ENCODE measurements at regions not wholly inside any gene's neighbourhood (a gene's known extent, or its start where the extent isn't known, plus 50 kb on each side); places are given as distances from the start of the nearest gene placed in this dataset.
"Not testable (repeated sequence)": the region's sequence is repeated elsewhere in the genome, so short reads cannot be mapped to it uniquely, and the experiment has no call there.

GRCh38 chr5:99102073-99102697, 173.4 kb upstream of the CHD1 start:
- no peak for DNase-seq

- DNase-seq = no peak
Measured at GRCh38 chr5:99099691-99100090, 170.9 kb upstream of the CHD1 start.

- no peak for DNase-seq
Measured at GRCh38 chr5:99089822-99090549, 161.2 kb upstream of the CHD1 start.

- no peak for DNase-seq
Measured at GRCh38 chr5:99088309-99088708, 159.5 kb upstream of the CHD1 start.

GRCh38 chr5:99083197-99083596, 154.4 kb upstream of the CHD1 start:
- no peak for DNase-seq

GRCh38 chr5:99081711-99082110, 152.9 kb upstream of the CHD1 start:
- no peak for DNase-seq

GRCh38 chr5:99076723-99077640, 148.2 kb upstream of the CHD1 start:
- DNase-seq = no peak

DNA sequence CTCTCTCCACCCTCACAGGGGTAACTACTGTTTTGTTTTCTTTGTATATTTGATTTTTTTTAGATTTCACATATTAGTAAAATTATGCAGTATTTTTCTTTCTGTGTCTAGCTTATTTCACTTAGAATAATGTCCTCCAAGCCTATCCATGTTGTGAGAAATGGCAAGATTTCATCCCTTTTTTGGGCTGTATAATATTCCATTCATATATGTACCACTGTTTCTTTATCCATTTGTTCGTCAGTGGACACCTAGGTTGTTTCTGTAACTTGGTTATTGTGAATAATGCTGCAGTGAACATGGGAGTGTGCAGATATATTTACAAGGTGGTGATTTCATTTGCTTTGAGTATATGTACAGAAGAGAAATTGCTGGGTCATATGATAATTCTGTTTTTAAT, 144.0 kb upstream of the CHD1 start:
- DNase-seq = no peak

DNA sequence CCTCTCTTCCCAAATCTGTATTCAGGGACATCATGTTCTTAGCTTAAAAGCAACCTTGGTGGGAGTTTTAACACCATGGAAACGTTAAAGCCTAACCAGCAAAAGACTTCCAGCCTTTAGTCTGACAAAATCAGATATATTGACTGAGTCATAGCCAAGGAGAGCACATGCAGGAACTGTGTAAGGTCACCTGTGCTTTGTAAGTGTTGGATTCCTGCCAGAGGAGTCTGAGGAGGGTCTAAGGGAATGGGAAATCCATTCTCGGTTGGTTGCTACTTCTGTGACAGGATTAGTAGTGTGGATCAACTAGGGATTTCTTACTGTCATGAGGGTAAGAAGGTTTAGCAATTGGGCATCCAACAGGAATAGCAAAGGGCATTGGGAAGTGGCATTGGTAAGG, 142.0 kb upstream of the CHD1 start:
- DNase-seq = no peak

GRCh38 chr5:99070362-99070761, 141.6 kb upstream of the CHD1 start:
- DNase-seq = no peak

DNA sequence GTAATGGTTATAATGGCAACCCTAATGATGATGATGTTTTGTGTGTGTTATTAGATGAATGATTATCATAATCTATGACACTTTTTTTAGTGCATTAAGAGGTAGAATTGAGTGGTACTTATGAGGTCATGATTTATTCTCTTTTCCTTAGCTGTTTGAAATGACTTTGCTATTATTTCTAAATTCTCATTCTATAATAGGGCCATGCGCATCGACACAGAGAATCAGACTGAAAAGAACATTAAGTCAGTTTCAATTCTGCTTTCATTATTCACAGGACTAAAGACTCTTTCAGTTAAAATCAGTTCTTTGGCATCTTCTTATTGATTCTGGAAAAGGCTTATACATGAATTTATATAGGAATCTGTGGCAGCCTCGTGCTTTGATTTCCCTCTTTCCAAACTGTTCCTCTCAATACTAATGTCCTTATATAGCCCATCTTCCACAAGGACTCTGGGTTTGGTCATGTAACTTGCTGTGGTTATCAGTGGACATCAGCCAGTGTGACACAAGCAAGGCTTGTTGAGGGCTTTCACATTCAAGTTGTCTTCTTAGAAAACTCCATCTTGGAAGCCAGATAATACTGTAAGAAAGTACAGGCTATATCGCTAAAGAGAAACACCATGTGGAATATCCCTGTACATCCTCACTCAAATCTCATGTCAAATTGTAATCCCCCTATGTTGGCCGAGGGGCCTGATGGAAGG, 140.3 kb upstream of the CHD1 start:
- DNase-seq = no peak

DNA sequence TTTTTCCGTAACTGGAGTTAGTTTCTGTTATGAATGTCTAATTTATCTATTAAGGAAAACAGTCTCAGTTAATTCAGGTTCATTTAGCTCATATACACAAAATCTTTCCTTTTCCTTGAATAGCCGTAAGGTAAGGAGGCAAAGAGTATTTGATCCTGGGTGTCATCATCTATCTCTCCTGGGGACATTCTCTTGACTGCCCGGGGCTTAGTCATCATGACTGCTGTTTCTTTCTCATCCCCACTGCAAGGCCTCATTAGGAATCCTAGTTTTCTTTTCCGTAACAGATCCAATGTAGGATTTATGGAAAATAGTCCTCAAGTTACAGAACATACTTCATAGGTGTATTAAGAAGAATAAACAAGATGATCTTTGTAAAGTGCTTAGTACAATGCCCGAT, 134.9 kb upstream of the CHD1 start:
- no peak for DNase-seq

DNA sequence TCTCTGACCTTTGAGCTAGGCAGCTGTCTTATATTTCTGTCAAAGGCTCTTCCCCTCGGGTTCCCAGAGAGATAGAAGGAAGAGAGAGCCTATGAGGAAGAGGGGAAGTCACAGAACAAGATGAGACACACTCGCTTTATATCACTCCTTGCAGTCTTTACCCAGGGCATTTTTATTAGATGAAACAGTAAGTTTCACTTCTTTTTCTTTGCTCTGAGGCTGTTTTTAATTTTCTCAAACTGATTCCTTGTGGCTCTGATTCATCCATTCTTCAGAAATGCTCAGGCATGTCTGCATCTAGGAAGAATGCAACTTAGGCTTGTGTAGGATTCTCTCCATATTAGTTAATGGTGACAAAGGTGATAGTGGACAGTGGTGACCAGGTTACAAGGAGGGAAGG, 132.9 kb upstream of the CHD1 start:
- no peak for DNase-seq

DNA sequence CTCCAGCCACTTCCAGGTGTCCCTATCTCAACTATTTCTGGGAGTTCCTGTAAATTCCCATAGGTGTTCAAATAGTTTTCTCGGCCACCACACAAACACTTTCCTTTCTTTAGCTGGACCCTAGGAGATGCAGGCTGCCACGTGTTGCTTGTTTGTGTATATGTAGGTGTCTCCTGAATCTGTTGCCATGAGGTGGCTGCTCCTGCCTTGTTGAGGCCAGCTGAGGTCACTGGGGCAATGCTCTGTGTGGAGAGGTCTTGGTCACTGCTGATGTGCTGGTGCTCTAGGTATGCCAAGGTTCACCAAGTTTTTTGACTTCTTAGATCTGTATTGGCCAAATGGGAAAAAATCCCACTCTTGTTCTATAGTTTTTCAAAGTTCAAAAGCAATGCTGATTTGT, 132.5 kb upstream of the CHD1 start:
- DNase-seq = no peak

DNA sequence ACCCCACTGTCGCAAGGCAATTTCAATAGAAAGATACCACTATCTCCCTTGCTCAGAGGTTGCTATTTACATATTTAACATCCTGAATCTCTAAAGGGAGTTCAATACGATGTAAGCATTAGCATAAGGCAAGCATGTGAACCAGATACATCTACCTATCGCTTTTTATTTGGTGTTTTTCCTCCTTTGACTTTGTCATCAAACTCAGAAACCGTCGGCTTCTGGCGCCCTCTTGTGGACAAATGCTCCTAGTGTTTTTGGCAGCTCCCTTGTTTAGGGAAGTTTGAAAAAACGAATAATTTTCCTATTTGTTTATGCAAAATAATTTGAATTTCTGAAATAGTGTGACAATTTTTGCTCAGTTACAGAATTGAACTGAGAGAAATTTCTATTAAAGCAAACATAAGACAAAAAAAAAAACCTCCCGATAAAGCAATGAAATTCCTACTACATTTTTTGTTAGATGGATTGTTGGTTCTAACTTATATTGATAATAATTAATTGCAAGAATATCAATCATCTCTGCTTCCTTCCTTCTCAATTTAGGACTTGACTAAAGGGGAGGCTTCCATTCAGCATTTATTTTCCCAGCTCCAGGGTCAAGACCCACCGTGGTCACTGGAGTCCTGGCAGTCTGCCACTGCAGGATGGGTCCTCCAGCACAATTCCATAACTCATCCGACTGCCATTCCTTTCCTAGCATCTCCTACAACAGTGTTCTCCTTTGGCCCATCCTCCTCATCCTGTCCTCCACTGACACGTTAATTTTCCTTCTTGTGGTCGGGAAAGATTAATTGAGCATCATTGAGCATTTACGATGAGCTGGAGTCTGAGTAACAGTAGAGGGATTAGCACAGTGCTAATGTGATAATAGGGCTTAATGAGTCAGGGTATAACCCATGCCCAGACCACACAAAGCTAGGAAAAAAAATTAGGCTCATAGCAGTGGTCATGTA, 131.8 kb upstream of the CHD1 start:
- DNase-seq = peak; percentile 35 to 47

DNA sequence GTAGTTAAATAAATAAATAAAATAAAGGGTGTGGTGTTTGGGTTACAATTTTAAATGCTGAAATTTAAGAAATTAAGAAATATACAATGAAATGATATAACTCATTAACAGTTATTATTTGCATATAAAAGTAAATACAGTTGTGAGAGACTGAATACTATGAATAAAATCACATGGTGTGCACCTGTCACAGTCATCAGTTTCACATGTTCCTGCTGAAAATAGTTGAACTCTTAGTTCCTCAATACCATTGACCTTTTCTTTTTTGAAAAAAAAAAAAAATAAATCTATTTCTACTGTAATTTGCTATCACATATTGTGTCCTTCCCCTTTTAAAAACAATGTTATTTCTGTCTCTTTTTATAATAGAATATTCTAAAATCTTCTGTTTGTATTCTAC, 130.9 kb upstream of the CHD1 start:
- DNase-seq = no peak

DNA sequence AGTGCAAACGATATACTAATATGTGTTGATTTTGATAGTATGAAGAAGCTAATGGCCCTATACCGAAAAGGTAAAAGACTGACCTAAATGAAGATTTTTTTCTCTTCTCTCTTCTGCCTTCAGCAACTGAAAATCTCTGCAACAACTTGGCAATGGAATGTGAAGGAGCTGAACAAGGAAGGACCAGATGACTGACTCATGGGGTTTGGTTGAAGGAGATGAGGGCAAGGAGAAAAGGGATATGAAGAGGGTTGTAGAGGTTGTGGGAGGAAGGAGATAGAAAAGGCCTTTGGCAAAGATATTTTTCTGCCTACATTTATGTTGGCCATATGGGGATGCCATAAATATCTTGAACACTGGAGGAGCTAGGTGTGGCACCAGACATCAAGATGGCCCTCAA, 129.7 kb upstream of the CHD1 start:
- no peak for DNase-seq

DNA sequence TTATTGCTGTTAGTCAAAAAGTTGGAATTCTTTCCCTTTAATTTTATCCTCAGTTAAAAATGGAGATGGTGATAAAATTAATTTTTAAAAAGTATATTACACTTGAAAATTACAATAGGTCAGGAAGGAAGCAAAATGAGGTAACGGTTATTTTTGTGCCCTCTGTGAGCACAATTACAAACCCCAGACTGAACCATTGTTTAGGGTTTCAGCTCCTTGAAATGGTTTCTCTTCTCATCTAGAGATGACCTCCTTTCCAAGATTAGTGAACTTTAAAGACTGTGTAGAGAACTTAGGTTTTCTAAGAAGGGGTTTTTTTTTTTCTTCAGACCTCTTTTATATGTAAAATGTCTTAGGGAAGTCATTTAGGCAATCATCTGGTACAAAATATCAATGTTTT, 126.2 kb upstream of the CHD1 start:
- no peak for DNase-seq

DNA sequence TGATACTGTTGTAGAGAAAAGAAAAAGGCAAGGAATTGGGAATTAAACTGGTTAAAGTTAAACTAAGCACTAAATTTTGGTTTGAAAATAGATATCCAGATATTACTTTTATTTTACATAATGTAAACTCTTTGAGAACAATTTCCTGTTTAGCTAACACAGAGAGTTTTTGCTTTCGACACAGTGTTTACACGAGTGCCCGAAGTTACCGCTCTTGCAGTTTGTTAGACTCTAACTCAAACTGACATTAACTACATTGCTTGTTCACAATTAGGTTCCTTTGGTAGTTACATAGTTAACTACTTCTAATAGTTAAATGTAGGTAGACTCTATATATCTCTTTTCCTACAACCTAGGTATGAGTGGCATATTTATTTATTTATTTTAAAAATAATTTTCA, 117.1 kb upstream of the CHD1 start:
- no peak for DNase-seq

- DNase-seq = not testable (repeated sequence)
Measured at GRCh38 chr5:99043257-99043656, 114.5 kb upstream of the CHD1 start.

DNA sequence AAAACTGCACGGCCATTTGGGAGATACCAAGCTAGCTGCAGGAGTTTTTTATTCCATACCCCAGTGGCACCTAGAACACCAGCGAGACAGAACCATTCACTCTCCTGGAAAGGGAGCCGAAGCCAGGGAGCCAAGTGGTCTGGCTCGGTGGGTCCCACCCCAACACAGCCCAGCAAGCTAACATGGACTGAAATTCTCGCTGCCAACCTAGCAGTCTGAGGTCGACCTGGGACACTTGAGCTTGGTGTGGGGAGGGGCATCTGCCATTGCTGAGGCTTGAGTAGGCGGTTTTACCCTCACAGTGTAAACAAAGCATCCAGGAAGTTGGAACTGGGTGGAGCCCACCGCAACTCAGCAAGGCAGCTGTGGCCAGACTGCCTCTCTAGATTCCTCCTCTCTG, 108.9 kb upstream of the CHD1 start:
- no peak for DNase-seq

GRCh38 chr5:99035942-99036341, 107.1 kb upstream of the CHD1 start:
- DNase-seq = no peak

All from hippocampal formation (tissue), 2 donors.